ENCODE measurements at regions not wholly inside any gene's neighbourhood (a gene's known extent, or its start where the extent isn't known, plus 50 kb on each side); places are given as distances from the start of the nearest gene placed in this dataset.

DNA sequence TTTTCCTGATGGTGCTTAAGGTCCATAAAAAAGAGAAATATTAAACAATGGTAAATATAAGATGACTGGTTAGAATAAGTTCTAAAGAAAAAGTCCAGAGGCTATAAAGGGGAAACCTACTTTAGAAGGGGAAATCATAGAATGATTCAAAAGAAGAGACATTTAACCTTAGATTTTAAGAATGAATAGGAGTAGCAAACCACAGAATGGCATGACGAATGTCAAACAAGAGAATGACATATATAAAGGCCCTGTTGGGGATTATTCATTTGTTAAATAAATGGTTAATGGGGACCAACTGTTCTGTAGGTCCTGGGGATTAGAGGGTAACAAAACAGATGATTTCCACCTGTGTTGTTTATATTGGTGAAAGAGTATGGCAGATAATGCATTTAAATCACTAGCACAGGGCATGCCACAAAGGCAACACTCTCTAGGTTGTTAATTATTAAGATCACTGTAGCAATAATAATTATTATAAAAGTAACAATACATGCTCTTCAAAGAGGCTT is 495.2 kb upstream of the GRIA1 start:
- WGBS (ENCODE audit: missing lambda C conversion rate): 0% methylated on average over 1 of the region's 1 CpG
- ATAC-seq (no peak), DNase-seq (ENCODE audit: low read depth in 1 of 2, low spot score in 1 of 2) (no peak), FAIRE-seq (no peak)
- Histone ChIP-seq H3K4me2 (no peak overlapping the region), H3K4me1 (no peaks in the 10 kb centered on the region), H3K4me3 (no peak overlapping the region), H3K9me3 (no peaks in the 10 kb centered on the region), H3K27ac (no peak overlapping the region)
- ChIA-PET CTCF (interaction anchor here (0.6 kb wide), 1 partner anchor 591 kb away, joined by 4 read pairs; no protein-coding TSS in a partner anchor), POLR2A (no interaction called here)
- TF ChIP-seq SMC3 (IDR thresholded peaks at IDR 0.05) (no peak), ZFP36 (IDR thresholded peaks at IDR 0.05; ENCODE audit: borderline replicate concordance, partially characterized antibody) (no peak), RFX5 (IDR thresholded peaks at IDR 0.05) (no peak), POLR2A (IDR thresholded peaks at IDR 0.05; ENCODE audit: low read length) (no peak), EHF (CRISPR knock-in tag; IDR thresholded peaks at IDR 0.05) (no peak), HOXB5 (CRISPR knock-in tag; IDR thresholded peaks at IDR 0.05) (no peak), MAFK (IDR thresholded peaks at IDR 0.05; ENCODE audit: partially characterized antibody) (no peak), FOSL2 (IDR thresholded peaks at IDR 0.05) (no peak), FOSL2 (CRISPR knock-in tag; IDR thresholded peaks at IDR 0.05) (no peak), NPAS2 (CRISPR knock-in tag; IDR thresholded peaks at IDR 0.05; ENCODE audit: borderline replicate concordance) (no peak), CBX8 (IDR thresholded peaks at IDR 0.05) (no peak), SREBF2 (IDR thresholded peaks at IDR 0.05) (no peak), NFE2L2 (conservative IDR thresholded peaks at IDR 0.05; ENCODE audit: low read length) (no peak), TFCP2L1 (CRISPR knock-in tag; IDR thresholded peaks at IDR 0.05) (no peak), PHF8 (IDR thresholded peaks at IDR 0.05; ENCODE audit: borderline replicate concordance, low read depth) (no peak), JUNB (IDR thresholded peaks at IDR 0.05) (no peak), CHD4 (IDR thresholded peaks at IDR 0.05; ENCODE audit: borderline replicate concordance) (no peak), CEBPB (IDR thresholded peaks at IDR 0.05) (no peak)
- TF ChIP-seq, protein P1, sequence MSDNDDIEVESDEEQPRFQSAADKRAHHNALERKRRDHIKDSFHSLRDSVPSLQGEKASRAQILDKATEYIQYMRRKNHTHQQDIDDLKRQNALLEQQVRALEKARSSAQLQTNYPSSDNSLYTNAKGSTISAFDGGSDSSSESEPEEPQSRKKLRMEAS (IDR thresholded peaks at IDR 0.05): no peak
- TF ChIP-seq, protein P2, sequence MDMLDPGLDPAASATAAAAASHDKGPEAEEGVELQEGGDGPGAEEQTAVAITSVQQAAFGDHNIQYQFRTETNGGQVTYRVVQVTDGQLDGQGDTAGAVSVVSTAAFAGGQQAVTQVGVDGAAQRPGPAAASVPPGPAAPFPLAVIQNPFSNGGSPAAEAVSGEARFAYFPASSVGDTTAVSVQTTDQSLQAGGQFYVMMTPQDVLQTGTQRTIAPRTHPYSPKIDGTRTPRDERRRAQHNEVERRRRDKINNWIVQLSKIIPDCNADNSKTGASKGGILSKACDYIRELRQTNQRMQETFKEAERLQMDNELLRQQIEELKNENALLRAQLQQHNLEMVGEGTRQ (IDR thresholded peaks at IDR 0.05): no peak

DNA sequence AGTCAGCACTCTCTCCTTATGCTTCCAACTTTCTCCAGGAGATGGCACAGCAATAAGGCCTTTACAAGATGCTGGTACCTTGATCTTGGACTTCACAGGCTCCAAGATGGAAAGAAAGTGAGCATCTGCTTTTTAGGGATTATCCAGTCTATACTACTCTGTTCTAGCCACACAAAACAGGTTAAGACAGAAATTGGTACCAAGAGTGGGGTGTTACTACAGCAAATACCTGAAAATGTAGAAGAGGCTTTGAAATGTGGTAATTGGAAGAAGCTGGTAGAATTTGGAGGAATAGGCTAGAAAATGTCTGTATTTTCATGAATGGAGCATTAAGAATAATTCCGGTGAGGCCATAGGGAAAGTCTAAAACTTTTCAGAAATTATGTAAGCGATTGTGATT is 484.8 kb upstream of the GRIA1 start:
- no peak for FAIRE-seq

DNA sequence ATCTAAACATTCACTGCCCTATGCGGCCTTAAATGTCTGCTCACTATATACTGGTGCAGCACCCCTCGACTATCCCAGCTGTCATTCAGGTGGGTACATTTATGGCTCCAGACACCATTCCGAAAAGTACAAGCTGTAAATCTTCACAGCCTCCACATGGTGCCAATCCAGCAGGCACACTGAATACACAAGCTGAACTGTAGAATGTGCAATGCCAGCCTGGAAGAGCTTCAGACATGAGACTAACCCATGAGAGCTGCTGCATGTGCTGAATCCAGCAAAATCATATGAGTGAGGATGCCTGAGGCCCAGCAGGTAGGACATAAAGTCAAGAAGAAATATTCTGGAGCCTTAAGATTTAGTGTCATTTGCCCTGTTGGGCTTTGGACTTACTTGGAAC is 483.8 kb upstream of the GRIA1 start:
- no peak for DNase-seq (ENCODE audit: low read depth in 1 of 2, low spot score in 1 of 2)
- ChIA-PET POLR2A (no interaction called here), CTCF (no interaction called here)
- Histone ChIP-seq H3K9me3 (peaks cover 4% of the 10 kb centered on the region; the same call in 2 of the 3 replicates), H3K4me2 (no peak overlapping the region), H3K27ac (no peak overlapping the region), H3K4me1 (no peaks in the 10 kb centered on the region), H3K4me3 (no peak overlapping the region)
- no peak for FAIRE-seq
- 6% methylated on average over 3 of the region's 3 CpGs for WGBS (ENCODE audit: missing lambda C conversion rate)
- ATAC-seq: no peak
- TF ChIP-seq, protein P1 (IDR thresholded peaks at IDR 0.05): no peak
- TF ChIP-seq, protein P3, sequence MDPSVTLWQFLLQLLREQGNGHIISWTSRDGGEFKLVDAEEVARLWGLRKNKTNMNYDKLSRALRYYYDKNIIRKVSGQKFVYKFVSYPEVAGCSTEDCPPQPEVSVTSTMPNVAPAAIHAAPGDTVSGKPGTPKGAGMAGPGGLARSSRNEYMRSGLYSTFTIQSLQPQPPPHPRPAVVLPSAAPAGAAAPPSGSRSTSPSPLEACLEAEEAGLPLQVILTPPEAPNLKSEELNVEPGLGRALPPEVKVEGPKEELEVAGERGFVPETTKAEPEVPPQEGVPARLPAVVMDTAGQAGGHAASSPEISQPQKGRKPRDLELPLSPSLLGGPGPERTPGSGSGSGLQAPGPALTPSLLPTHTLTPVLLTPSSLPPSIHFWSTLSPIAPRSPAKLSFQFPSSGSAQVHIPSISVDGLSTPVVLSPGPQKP (IDR thresholded peaks at IDR 0.05; ENCODE audit: low read depth, low read length): no peak
- TF ChIP-seq, protein P4, sequence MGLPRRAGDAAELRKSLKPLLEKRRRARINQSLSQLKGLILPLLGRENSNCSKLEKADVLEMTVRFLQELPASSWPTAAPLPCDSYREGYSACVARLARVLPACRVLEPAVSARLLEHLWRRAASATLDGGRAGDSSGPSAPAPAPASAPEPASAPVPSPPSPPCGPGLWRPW (IDR thresholded peaks at IDR 0.05): no peak
- TF ChIP-seq MAZ (IDR thresholded peaks at IDR 0.05; ENCODE audit: borderline replicate concordance, low read depth, low read length) (no peak), PHF8 (IDR thresholded peaks at IDR 0.05; ENCODE audit: borderline replicate concordance, low read depth) (no peak), MYC (IDR thresholded peaks at IDR 0.05; ENCODE audit: borderline replicate concordance, low read length) (no peak), TFCP2L1 (CRISPR knock-in tag; IDR thresholded peaks at IDR 0.05) (no peak), CEBPB (IDR thresholded peaks at IDR 0.05) (no peak), RARB (CRISPR knock-in tag; IDR thresholded peaks at IDR 0.05) (no peak), NR3C1 (IDR thresholded peaks at IDR 0.05) (no peak), CHD4 (IDR thresholded peaks at IDR 0.05; ENCODE audit: borderline replicate concordance) (no peak), HEYL (CRISPR knock-in tag; IDR thresholded peaks at IDR 0.05) (no peak), JUNB (IDR thresholded peaks at IDR 0.05) (no peak), RNF2 (IDR thresholded peaks at IDR 0.05; ENCODE audit: borderline replicate concordance, low read depth) (no peak)
- TF ChIP-seq, protein P5, sequence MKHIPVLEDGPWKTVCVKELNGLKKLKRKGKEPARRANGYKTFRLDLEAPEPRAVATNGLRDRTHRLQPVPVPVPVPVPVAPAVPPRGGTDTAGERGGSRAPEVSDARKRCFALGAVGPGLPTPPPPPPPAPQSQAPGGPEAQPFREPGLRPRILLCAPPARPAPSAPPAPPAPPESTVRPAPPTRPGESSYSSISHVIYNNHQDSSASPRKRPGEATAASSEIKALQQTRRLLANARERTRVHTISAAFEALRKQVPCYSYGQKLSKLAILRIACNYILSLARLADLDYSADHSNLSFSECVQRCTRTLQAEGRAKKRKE (CRISPR knock-in tag; IDR thresholded peaks at IDR 0.05; ENCODE audit: low read depth): no peak
- TF ChIP-seq, protein P6, sequence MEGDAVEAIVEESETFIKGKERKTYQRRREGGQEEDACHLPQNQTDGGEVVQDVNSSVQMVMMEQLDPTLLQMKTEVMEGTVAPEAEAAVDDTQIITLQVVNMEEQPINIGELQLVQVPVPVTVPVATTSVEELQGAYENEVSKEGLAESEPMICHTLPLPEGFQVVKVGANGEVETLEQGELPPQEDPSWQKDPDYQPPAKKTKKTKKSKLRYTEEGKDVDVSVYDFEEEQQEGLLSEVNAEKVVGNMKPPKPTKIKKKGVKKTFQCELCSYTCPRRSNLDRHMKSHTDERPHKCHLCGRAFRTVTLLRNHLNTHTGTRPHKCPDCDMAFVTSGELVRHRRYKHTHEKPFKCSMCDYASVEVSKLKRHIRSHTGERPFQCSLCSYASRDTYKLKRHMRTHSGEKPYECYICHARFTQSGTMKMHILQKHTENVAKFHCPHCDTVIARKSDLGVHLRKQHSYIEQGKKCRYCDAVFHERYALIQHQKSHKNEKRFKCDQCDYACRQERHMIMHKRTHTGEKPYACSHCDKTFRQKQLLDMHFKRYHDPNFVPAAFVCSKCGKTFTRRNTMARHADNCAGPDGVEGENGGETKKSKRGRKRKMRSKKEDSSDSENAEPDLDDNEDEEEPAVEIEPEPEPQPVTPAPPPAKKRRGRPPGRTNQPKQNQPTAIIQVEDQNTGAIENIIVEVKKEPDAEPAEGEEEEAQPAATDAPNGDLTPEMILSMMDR (IDR thresholded peaks at IDR 0.05): no peak

More for the DNA sequence above, 484.8 kb upstream of the GRIA1 start:
- Histone ChIP-seq H3K4me2 (no peak overlapping the region), H3K9me3 (peaks cover 4% of the 10 kb centered on the region; the same call in 2 of the 3 replicates), H3K27ac (no peak overlapping the region), H3K4me3 (no peak overlapping the region), H3K4me1 (no peaks in the 10 kb centered on the region)
- ChIA-PET POLR2A (no interaction called here), CTCF (no interaction called here)
- no peak for TF ChIP-seq SREBF2 (IDR thresholded peaks at IDR 0.05)
- ATAC-seq (no peak), DNase-seq (ENCODE audit: low read depth in 1 of 2, low spot score in 1 of 2) (no peak)
- 9% methylated on average over 2 of the region's 2 CpGs for WGBS (ENCODE audit: missing lambda C conversion rate)
